ENCODE measurements at regions not wholly inside any gene's neighbourhood (a gene's known extent, or its start where the extent isn't known, plus 50 kb on each side); places are given as distances from the start of the nearest gene placed in this dataset.

DNA sequence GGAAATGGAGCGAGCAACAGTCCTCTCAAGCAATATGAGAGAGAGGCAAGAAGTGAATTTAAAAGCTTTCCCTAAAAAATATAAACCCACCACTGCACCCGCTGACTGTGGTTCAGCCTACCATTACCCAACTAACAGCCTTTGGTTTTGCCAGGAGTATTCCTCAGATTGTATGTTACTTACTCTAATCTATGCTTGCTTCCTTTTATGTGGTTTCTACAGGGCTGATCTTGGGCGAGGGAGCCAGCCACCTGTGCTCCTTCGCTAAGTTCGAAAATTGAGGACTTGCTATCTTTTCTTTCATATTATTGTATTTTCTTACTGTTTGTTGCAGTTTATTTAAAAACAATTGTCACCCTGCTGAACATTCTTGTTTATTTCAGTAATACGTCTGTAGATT is 101.1 kb downstream of the DDX53 start:
- TF ChIP-seq POLR2A (IDR thresholded peaks at IDR 0.05), result no peak
- TF ChIP-seq CTCF (IDR thresholded peaks at IDR 0.05), result no peak
- TF ChIP-seq EP300 (IDR thresholded peaks at IDR 0.05; ENCODE audit: low read depth), result no peak
- TF ChIP-seq POLR2AphosphoS5 (IDR thresholded peaks at IDR 0.05), result no peak
